IMR-90 (cell line): ENCODE measurements at regions not wholly inside any gene's neighbourhood (a gene's known extent, or its start where the extent isn't known, plus 50 kb on each side); places are given as distances from the start of the nearest gene placed in this dataset.

Experiments
- CEBPB ChIP-seq: IDR thresholded peaks from 2 replicates; pipeline ENCODE4 v1.6.1; 2012; ENCODE audit warnings: low read depth, low read length, improper control_type of control experiment
- CTCF ChIP-seq: conservative IDR thresholded peaks from 2 replicates; pipeline ENCODE4 v1.5.1; 2012; ENCODE audit warnings: mild to moderate bottlenecking, low read depth, low read length, improper control_type of control experiment
- FOS ChIP-seq: fragments of 150-350 bp; IDR thresholded peaks from 2 replicates; pipeline ENCODE4 v1.6.1; 2016; ENCODE audit warnings: low read depth, low read length
- MAFK ChIP-seq: IDR thresholded peaks from 2 replicates; pipeline ENCODE4 v1.6.1; 2012; ENCODE audit warnings: low read depth, low read length, improper control_type of control experiment
- MAZ ChIP-seq: IDR thresholded peaks from 2 replicates; pipeline ENCODE4 v1.6.1; 2012; ENCODE audit warnings: low read depth, mild to moderate bottlenecking, low read length, improper control_type of control experiment, moderate library complexity, borderline replicate concordance
- MXI1 ChIP-seq: IDR thresholded peaks from 2 replicates; pipeline ENCODE4 v1.6.1; 2012; ENCODE audit warnings: low read depth, mild to moderate bottlenecking, low read length, moderate library complexity, borderline replicate concordance
- NFE2L2 ChIP-seq: fragments of 150-350 bp; IDR thresholded peaks from 2 replicates; pipeline ENCODE4 v1.6.1; 2016; ENCODE audit warnings: low read depth, mild to moderate bottlenecking, low read length
- POLR2A ChIP-seq: IDR thresholded peaks from 2 replicates; pipeline ENCODE4 v1.6.1; 2012; ENCODE audit warnings: mild to moderate bottlenecking, low read depth, low read length
- RCOR1 ChIP-seq: IDR thresholded peaks from 2 replicates; pipeline ENCODE4 v1.6.1; 2012; ENCODE audit warnings: mild to moderate bottlenecking, low read length, improper control_type of control experiment; ENCODE audit not compliant: insufficient replicate concordance
- SMC3 ChIP-seq: fragments of 150-350 bp; IDR thresholded peaks from 2 replicates; pipeline ENCODE4 v1.6.1; 2016; ENCODE audit warnings: low read depth, mild to moderate bottlenecking, antibody characterized with exemption, low read length, moderate library complexity

- TF ChIP-seq MAZ (no peak), CTCF (no peak), SMC3 (no peak), CEBPB (no peak), POLR2A (no peak), FOS (no peak), NFE2L2 (no peak), MXI1 (no peak), MAFK (no peak), RCOR1 (no peak)
These were observed 359.9 kb downstream of the DSC3 start for GRCh38 chr18:30682672-30683071.
